HS-27A (cell line): ENCODE measurements at regions not wholly inside any gene's neighbourhood (a gene's known extent, or its start where the extent isn't known, plus 50 kb on each side); places are given as distances from the start of the nearest gene placed in this dataset.
"Not testable (repeated sequence)": the region's sequence is repeated elsewhere in the genome, so short reads cannot be mapped to it uniquely, and the experiment has no call there.

ENCODE experiments used
- DNase-seq: peaks from one replicate; pipeline ENCODE4 v3.0.0-alpha.2; 2012; ENCODE audit warnings: low read depth, missing footprints

DNA sequence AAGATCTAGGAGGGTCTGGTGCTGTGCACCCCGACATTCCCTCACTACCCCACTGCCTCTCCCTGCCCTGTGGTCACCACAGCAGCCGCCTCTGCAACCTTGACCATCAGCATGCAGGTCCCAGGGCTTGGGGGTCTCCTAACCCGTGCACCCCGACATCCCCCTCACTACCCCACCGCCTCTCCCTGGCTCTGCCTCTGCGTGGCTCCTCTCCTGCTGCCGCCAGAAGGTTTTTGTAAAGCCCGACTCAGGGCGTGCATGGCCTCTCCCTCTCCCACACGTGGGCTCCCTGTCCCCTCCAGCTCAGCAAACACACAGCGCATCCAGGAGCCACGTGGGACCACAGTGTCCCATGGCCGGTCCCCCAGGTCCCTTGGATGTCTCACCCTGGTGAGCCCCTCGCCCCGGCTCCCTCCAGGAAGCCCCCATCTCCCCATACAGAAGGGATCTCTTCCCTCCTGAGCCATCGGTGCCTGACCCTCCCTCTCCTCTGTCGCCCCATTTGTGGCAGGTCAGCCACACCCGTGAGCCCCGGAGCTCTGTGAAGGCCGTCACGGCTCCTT is 112.5 kb upstream of the LPCAT1 start:
- not testable (repeated sequence) for DNase-seq

DNA sequence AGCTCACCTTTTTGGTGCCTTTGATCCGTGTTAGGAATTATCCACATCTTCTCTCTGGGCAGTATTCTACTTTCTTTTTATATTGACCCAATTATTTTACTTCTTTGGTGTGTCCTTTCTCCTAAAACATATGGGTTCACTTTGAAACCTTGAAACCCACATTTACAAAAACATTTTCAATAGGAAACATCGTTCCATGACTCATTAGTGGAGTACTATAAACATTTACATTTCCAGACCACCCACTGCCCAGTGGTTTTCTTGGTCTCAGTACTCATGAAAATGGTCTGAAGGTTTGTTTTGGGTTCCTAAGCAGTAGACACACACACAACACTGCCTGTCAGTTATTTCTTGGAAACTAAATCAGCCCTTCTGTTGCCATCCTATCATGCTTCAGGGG is 111.7 kb upstream of the LPCAT1 start:
- DNase-seq: not testable (repeated sequence)

DNA sequence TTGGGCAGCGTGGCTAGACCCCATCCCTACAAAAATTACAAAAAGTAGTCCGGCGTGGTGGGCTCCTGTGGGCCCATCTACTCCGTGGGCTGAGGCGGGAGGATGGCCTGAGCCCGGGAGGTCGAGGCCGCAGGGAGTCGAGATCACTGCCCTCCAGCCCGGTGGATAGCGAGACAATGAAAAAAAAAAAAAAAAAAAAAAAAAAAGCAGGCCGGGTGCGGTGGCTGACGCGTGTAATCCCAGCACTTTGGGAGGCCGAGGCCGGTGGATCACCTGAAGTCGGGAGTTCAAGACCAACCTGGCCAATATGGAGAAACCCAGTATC is 110.5 kb upstream of the LPCAT1 start:
- no peak for DNase-seq

DNA sequence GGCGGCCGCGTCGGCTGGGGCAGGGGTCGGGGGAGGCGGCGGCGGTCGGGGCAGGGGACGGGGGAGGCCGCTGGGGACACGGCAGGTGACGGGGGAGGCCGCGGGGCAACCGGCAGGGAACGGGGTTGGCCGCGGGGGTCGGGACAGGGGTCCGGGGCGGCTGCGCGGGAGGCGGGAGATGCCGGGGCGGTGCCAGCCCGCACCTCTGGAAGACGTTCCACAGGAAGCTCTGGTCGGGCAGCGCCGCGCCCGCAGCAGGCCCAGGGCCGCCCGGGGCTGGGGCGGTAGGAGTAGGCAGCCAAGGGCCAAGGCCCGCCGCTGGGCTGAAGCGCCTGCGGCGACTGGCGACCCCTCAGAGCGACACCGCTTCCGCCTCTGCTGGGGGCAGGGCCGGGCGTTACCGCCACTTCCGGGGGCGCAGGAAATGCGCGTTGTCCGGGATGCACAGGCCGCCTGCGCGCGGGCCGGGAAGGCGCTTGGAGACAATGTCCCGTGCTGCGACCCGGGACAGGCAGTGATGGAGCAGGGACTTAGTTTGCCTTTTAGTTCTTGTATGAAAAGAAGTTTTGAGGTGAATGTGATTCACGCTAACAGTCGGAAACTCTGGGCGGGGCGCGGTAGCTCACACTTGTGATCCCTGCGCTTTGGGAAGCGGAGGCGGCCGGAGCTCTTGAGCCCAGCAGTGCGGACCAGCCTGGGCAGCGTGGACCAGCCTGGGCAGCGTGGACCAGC is 110.0 kb upstream of the LPCAT1 start:
- DNase-seq: no peak

DNA sequence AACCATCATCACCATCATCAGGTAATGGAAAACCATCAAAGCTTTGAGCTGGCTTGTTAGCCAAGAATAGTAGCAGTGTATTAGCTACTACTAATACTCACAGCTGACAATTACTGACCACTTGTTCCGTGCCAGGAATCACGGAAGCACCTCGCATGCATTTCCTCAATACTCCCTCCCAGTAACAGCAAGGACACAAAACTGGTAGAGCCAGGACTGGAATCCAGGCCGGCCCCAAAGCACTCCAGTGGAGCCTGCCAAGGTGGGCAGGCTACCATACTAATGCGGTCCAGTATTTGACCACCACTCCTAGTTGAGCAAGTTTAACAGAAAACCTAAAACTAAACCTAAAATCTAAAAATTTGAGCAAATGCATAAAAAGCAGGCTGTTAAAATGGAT is 107.2 kb upstream of the LPCAT1 start:
- not testable (repeated sequence) for DNase-seq

DNA sequence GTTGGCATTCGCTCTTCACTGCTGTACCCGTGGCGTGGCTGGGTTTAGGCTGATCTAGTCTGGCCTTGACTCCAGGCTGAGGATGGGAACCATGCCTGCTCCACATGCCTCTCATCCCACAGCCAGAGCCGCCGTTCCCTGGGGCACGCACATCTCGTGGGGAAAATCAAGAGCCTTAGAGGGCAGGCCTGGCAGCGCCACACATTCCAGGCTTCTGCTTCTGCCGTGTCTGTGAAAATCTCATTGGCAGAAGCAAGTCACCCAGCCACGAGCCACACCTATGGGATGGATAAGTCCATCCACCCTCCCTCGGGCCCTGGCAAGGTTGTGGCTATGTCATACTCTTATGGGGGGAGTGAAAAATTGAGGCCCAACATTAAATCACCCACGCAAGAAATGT is 102.6 kb upstream of the LPCAT1 start:
- DNase-seq: not testable (repeated sequence)

DNA sequence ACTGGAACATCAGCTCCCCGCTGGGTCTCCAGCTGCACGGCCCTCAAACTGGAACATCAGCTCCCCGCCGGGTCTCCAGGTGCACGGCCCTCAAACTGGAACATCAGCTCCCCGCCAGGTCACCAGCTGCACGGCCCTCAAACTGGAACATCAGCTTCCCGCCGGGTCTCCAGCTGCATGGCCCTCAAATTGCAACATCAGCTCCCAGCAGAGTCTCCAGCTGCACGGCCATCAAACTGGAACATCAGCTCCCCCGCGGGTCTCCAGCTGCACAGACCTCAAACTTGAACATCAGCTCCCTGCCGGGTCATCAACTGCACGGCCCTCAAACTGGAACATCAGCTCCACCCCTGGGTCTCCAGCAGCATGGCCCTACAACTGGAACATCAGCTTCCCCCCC is 95.8 kb upstream of the LPCAT1 start:
- not testable (repeated sequence) for DNase-seq

DNA sequence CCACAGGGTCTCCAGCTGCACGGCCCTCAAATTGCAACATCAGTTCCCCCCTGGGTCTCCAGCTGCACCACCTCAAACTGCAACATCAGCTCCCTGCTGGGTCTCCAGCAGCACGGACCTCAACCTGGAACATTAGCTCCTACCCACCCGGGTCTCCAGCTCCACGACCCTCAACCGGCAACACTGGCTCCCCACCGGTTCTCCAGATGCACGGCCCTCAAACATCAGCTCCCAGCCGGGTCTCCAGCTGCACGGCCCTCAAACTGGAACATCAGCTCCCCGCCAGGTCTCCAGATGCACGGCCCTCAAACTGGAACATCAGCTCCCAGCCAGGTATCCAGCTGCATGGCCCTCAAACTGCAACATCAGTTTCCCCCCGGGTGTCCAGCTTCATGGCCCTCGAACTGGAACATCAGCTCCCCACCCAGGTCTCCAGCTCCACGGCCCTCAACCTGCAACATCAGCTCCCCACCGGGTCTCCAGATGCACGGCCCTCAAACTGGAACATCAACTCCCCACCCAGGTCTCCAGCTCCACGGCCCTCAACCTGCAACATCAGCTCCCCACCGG is 94.6 kb upstream of the LPCAT1 start:
- DNase-seq: not testable (repeated sequence)

DNA sequence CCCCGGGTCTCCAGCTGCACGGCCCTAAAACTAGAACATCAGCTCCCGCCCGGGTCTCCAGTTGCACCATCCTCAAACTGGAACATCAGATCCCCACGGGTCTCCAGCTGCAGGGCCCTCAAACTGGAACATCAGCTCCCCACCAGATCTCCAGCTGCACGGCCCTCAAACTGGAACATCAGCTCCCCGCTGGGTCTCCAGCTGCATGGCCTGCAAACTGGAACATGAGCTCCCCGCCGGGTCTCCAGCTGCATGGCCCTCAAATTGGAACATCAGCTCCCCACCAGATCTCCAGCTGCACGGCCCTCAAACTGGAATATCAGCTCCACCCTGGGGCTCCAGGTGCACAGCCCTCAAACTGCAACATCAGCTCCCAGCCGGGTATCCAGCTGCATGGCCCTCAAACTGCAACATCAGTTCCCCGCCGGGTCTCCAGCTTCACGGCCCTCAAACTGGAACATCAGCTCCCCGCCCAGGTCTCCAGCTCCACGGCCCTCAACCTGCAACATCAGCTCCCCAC is 93.5 kb upstream of the LPCAT1 start:
- DNase-seq: not testable (repeated sequence)

DNA sequence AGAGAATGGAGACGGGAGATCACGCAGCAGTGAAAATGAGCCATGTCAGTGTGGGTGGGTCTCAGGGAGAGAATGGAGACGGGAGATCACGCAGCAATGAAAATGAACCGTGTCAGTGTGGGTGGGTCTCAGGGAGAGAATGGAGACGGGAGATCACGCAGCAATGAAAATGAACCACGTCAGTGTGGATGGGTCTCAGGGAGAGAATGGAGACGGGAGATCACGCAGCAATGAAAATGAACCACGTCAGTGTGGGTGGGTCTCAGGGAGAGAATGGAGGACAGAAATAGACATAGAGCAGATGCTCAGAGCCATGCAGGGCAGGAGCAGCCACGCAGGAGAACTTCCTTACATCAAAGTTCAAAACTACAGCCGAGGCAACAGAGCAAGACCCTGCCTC is 89.8 kb upstream of the LPCAT1 start:
- DNase-seq: not testable (repeated sequence)

DNA sequence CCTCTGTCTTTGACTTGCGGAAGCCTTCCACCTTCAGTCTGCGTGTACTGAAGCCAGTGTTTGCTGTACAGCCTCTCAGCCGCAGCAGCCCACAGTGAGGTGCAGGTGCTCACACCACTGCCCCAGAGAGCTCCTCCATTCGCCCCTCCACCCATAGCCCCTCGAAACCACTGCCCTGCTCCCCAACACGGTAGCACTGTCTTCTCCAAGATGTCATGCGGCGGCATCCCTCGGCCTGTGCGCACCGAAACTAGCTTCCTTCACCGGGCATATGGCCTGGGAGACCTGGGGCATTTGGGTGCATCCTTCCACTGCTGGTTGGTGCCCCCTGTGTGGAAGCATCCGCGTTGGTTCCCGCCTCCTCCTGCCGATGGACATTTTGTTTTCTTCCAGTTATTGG is 86.8 kb upstream of the LPCAT1 start:
- not testable (repeated sequence) for DNase-seq

DNA sequence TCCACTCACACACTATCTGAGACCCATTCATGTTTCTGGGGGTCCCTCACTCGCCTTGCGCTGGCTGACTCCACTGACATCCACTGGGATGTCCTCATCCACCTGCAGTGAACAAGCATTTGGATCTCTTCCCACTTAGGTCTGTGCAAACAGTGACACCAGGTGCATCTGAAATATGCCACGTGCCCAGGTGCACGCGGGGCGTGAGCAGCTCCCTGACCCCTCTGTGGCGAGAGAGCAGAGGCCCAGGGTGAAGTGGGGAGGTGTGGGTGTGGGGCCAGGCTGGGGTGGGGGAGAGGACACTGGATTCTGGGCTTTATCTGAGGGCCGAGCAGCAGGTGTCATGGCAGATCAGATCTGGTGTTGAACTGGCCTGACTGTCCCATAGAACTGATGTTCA is 85.4 kb upstream of the LPCAT1 start:
- DNase-seq: not testable (repeated sequence)

DNA sequence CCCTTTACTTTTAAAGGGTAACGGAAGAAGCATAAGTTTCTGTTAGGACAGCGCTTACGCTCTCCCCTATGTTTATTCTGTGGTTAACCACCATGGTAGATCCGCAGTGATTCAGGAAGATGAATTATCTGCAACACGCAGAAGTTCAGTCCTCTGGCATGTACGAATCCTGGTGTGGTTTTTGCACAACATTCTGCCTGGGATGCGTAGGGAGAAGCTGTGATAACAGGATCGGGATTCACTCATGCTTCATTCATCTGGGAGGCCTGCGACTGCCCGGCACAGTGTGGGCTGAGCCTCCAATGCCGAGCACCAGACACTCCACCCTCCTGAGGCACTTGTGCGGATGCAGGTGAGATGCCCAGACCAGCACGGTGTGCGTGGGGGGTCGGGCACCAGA is 84.6 kb upstream of the LPCAT1 start:
- not testable (repeated sequence) for DNase-seq

DNA sequence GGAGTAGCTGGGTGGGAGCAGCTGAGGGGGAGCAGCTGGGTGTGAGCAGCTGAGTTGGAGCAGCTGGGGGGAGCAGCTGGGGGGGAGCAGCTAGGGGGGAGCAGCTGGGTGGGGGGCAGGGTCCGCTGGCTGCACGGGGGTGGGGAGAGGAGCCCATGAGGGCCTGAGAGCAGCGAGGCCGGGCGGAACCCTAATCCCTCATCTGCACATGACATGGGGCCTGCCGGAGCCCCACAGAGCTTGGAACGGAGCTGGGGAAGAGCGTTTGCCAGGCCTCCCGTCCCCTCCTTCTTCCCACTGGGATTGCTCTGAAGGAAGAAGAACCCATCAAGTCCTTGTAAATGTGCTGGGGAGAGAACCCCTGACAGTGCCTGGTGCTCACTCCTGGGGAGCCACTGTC is 83.2 kb upstream of the LPCAT1 start:
- DNase-seq: not testable (repeated sequence)

DNA sequence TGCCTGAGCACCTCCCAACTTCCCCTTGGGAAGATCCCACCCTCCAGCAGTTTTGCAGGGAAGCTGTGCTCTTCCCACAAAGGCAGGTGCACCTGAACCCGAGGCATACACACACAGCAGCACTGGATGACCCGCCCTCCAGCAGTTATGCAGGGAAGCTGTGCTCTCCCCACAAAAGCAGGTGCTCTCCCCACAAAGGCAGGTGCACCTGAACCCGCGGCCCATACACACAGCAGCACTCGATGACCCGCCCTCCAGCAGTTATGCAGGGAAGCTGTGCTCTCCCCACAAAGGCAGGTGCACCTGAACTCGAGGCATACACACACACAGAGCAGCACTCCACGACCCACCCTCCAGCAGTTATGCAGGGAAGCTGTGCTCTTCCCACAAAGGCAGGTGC is 80.2 kb upstream of the LPCAT1 start:
- not testable (repeated sequence) for DNase-seq

DNA sequence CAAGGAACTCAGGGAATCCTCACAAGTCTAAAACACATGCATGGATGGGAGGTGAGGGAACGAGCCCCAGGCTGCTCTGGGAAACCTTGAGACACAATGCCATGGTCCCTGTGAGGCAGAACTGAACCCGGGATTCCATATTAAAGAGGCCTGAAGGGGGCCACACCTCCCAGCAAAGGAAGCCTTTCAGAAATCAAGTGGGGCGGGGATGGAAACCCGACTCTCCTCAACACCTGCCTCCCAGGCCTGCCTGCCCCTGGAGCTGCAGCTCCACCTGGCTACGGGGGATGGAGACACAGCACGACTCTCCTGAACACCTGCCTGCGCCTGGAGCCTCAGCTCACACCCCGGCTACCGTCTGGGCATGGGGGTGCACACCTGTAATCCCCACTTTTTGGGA is 77.8 kb upstream of the LPCAT1 start:
- not testable (repeated sequence) for DNase-seq

DNA sequence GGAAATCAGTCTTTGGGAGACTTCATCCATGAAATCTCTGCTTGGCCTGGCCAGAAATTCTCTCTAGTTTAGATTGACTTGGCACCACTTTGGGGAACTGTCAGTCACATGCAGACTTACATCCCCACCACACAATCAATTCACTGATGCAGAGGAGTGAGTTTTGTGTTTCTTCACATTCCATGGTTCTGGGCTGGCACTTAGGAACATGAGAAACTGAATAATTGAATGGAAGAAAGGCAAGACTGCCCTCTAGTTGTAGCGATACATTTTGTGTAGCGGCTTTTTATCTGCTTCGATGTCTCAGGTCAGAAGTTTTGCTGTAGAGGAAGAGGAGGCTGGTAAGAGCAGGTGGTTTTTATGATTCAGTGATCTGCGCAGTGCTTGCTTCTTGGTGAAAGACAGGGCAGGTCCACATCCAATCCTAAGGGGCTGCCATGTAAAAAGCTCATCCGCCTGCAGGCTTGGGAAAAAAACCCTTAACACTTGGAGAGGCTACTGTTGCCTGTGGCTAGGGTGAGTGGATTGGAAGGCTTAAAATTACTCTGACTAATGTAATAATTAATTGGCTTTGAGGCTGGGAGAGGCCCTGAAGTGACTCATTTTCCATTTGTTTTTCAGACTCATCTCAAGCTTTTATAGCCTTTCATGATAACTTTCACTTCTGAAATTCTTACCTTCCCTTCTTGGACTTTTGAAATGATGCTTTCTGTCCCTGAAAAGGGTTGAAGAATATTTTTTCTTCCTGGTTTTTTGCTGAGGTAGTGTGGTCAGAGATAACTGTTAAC is 75.4 kb upstream of the LPCAT1 start:
- not testable (repeated sequence) for DNase-seq

DNA sequence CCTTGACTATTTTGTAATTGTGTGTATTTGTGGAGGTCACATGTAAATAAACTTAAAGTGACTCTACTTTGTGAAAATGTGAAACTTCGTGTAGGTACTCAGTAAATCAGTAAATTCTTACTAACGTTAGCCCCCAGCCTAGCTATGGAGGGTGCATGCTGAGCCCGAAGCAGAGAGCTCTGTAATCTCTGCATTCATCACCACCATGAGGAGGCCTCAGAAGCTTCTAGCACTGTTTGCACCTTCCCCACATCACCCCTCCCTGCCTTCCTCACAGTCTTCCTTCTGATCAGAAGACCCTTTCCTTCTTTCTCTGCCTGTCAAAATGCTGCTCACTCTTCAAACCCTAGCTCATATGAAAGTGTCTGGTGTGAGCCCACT is 73.3 kb upstream of the LPCAT1 start:
- DNase-seq: not testable (repeated sequence)

DNA sequence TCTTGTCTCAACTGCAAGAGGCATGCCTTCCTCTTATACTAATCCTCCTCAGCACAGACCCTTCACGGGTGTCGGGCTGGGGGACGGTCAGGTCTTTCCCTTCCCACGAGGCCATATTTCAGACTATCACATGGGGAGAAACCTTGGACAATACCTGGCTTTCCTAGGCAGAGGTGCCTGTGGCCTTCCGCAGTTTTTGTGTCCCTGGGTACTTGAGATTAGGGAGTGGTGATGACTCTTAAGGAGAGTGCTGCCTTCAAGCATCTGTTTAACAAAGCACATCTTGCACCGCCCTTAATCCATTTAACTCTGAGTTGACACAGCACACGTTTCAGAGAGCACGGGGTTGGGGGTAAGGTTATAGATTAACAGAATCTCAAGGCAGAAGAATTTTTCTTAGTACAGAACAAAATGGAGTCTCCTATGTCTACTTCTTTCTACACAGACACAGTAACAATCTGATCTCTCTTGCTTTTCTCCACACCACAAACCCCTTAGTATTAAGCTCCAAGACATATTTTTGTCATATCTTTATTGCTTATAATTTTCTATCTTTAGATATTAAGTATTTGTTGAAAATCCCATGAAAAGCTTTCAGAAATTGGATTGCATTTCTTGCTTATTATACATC is 72.8 kb upstream of the LPCAT1 start:
- DNase-seq: not testable (repeated sequence)

DNA sequence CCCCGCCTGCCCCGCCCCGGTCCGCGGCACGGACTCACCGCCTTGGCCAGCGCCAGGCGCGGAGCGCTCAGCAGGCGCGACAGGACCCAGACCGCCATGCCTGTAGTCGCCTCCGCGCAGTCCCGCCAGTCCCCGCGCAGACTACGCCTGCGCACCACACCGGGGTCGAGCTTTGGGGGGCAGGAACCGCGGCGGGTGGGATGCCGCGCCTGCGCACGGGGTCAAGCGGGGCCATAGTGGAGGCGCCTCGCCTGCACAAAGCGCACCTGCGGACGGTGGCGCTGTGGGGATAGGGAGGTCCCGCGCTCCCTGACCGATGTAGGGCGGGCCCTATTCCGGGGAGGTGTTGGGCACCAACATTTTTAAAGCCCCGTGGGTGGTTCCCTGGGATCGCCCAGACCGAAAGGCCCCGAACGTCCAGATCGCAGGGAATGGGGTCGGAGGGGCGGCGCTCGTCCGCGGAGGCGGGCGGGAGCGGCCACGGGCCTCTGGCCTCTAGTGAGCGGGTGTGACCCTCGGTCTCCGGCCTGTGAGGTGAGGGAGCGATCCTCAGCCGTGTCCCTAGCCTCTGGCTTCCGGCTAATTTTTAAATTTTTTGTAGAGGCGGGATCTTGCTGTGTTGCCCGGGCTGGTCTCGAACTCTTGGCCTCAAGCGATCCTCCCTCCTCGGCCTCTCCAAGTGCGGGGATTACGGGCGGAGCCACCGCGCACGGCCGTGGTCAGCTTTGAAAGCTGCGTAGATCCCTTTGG is 70.8 kb upstream of the LPCAT1 start:
- no peak for DNase-seq

DNA sequence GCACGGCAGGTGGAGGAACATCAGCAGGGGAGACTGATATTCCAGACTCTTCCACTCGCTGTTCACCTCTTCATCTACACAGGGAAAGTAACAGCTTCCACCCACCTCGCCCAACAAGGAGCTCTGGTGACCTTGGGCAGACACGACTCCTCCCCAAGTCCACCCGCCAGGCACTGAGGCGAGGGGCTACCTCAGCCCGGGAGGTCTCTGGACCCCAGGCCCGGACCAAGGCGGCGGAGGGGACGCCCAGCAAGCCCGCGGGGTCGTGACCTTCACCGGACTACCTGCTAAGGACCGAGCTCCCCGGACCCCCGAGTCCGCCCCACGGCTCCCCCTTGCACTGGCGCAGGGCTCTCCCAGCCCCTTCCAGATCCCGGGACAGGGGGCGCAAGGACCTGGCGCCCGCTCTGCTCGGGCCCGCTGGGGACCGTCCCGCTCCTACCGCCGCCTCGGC is 70.2 kb upstream of the LPCAT1 start:
- no peak for DNase-seq
